ENCODE measurements at regions not wholly inside any gene's neighbourhood (a gene's known extent, or its start where the extent isn't known, plus 50 kb on each side); places are given as distances from the start of the nearest gene placed in this dataset.

DNA sequence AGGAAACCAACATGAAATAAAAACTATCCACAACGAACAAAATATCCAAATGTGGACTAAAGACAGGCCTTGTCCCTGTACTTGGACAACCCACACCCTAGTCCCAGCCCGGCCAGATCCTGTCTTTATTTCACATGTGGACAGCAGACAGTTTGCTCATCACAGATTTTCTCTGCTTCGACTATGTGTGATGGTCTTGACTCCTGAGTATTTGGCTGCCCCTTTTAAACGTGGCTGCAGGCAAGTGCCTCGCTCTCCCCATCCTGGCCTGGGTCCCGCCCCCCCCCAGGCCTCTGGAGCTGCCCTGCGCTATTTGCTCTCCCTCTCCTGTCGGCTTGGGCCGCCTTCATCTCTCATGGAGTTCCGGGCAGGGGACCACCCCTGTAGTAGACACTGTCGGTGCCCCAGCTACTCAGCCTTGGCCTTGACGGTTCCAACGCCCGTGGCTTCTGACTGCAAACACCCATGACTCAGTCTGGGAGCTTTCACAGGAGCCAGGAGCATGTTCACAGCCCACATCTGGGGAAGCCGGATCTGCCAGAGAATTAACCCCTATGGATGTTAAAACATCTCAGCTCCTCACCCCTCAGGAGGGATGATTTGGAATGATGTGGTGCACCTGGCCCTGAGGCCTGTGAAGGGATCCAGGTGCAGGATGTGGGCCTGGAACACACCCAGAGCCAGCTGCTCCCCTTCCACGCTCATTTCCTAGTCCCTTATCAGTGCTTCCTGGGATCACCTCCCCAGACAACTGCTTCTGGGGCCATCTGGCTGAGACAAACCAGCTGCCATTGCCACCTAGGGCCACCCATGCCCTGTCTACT, 229.7 kb upstream of the RPL38 start:
- H2AFZ ChIP-seq (replicated peaks) = no peak overlapping the region
- DNase-seq (ENCODE audit: low spot score) = no peak
- no peaks in the 10 kb centered on the region for H3K9me3 ChIP-seq (ENCODE audit: low read depth)
- peaks cover 13% of the 10 kb centered on the region for H3K27me3 Mint-ChIP-seq (ENCODE audit: insufficient read depth, low read depth)
- H3K36me3 ChIP-seq = no peaks in the 10 kb centered on the region
- H3K4me1 ChIP-seq = peaks cover 12% of the 10 kb centered on the region
- H3K9me3 Mint-ChIP-seq = peaks cover 4% of the 10 kb centered on the region
- H3K27ac Mint-ChIP-seq = no peak overlapping the region
- H3K27me3 ChIP-seq = no peaks in the 10 kb centered on the region
- no peaks in the 10 kb centered on the region for H3K79me2 ChIP-seq (ENCODE audit: low read depth)
- H3K9ac ChIP-seq = no peak overlapping the region
- H3K27ac ChIP-seq = no peak overlapping the region
- no peak overlapping the region for H3K4me2 ChIP-seq
- no peaks in the 10 kb centered on the region for H3K36me3 Mint-ChIP-seq
- no peak for TF ChIP-seq EZH2phosphoT487 (IDR thresholded peaks at IDR 0.05)
- no peaks in the 10 kb centered on the region for H3F3A ChIP-seq (ENCODE audit: low read depth)
- peaks cover 17% of the 10 kb centered on the region for H3K4me1 Mint-ChIP-seq
- H3K4me3 Mint-ChIP-seq = no peak overlapping the region
- no peak overlapping the region for H3K4me3 ChIP-seq
- no peaks in the 10 kb centered on the region for H4K20me1 ChIP-seq (ENCODE audit: low read depth)

DNA sequence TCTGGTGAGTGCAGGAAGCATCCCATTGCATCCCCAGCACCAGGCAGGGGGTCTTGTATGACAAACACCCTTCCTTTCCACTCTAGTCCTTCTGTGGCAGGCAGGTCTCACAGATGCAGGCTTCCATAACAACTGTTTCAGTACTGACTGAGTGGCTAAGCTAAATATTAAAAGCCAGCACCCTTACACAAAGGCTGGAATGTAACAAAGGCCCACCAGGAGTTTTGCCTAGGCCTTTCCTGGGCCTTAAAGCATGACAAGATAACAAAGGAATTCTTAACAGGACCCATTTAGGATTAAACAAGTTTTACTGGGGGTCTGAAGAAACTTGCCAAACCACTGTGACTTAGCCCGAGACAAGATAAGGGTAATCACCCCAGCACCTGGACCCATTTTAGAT, 228.9 kb upstream of the RPL38 start:
- Histone ChIP-seq H3K27ac (peak overlapping the region; percentile 57), H3K9me3 (ENCODE audit: low read depth) (no peaks in the 10 kb centered on the region), H3K4me1 (peaks cover 12% of the 10 kb centered on the region), H4K20me1 (ENCODE audit: low read depth) (no peaks in the 10 kb centered on the region), H3F3A (ENCODE audit: low read depth) (no peaks in the 10 kb centered on the region), H3K36me3 (no peaks in the 10 kb centered on the region), H3K79me2 (ENCODE audit: low read depth) (no peaks in the 10 kb centered on the region), H3K4me3 (no peak overlapping the region), H3K4me2 (peak overlapping the region; percentile 20), H2AFZ (replicated peaks) (no peak overlapping the region), H3K27me3 (no peaks in the 10 kb centered on the region), H3K9ac (no peak overlapping the region)
- DNase-seq (ENCODE audit: low spot score) = no peak
- no peaks in the 10 kb centered on the region for H3K36me3 Mint-ChIP-seq
- peaks cover 17% of the 10 kb centered on the region for H3K4me1 Mint-ChIP-seq
- TF ChIP-seq CTCF (IDR thresholded peaks at IDR 0.05) (no peak), EZH2phosphoT487 (IDR thresholded peaks at IDR 0.05) (no peak), EZH2 (IDR thresholded peaks at IDR 0.05) (no peak)
- H3K4me3 Mint-ChIP-seq = no peak overlapping the region
- H3K27ac Mint-ChIP-seq = no peak overlapping the region
- H3K27me3 Mint-ChIP-seq (ENCODE audit: insufficient read depth, low read depth) = peaks cover 13% of the 10 kb centered on the region
- H3K9me3 Mint-ChIP-seq = peaks cover 3% of the 10 kb centered on the region

GRCh38 chr17:73976147-73976546, 227.3 kb upstream of the RPL38 start:
- H3K27me3 ChIP-seq = no peaks in the 10 kb centered on the region
- no peaks in the 10 kb centered on the region for H3K36me3 ChIP-seq
- H3K9ac ChIP-seq = no peak overlapping the region
- Mint-ChIP-seq H3K4me3 (no peak overlapping the region), H3K4me1 (peaks cover 17% of the 10 kb centered on the region), H3K36me3 (no peaks in the 10 kb centered on the region), H3K27ac (no peak overlapping the region), H3K9me3 (no peaks in the 10 kb centered on the region), H3K27me3 (ENCODE audit: insufficient read depth, low read depth) (peaks cover 10% of the 10 kb centered on the region)
- H3K9me3 ChIP-seq (ENCODE audit: low read depth) = no peaks in the 10 kb centered on the region
- H2AFZ ChIP-seq (replicated peaks) = no peak overlapping the region
- TF ChIP-seq EZH2phosphoT487 (IDR thresholded peaks at IDR 0.05) (no peak), CTCF (IDR thresholded peaks at IDR 0.05) (no peak), EZH2 (IDR thresholded peaks at IDR 0.05) (no peak)
- H3K27ac ChIP-seq = no peak overlapping the region
- no peak for DNase-seq (ENCODE audit: low spot score)
- H3K4me2 ChIP-seq = no peak overlapping the region
- no peak overlapping the region for H3K4me3 ChIP-seq
- H3K4me1 ChIP-seq = peaks cover 12% of the 10 kb centered on the region
- no peaks in the 10 kb centered on the region for H3K79me2 ChIP-seq (ENCODE audit: low read depth)
- no peaks in the 10 kb centered on the region for H3F3A ChIP-seq (ENCODE audit: low read depth)
- no peaks in the 10 kb centered on the region for H4K20me1 ChIP-seq (ENCODE audit: low read depth)

Data from neural progenitor cell (in vitro differentiated cells).